ENCODE measurements at regions not wholly inside any gene's neighbourhood (a gene's known extent, or its start where the extent isn't known, plus 50 kb on each side); places are given as distances from the start of the nearest gene placed in this dataset.

- TF ChIP-seq GATA1 (IDR thresholded peaks at IDR 0.05; ENCODE audit: low read depth, low read length) (no peak), POLR2A (IDR thresholded peaks at IDR 0.05; ENCODE audit: low read length) (no peak)
These were observed 133.6 kb upstream of the GIMD1 start for GRCh38 chr4:106502106-106502699.
